Fibroblast of lung (primary cell): ENCODE measurements at regions not wholly inside any gene's neighbourhood (a gene's known extent, or its start where the extent isn't known, plus 50 kb on each side); places are given as distances from the start of the nearest gene placed in this dataset.

Experiments used
- DNase-seq, 2 donors: peaks; one replicate each; pipeline versions ENCODE4 v3.0.0 to v3.0.0-alpha.2; 2010; ENCODE audit warnings: low read depth in 2 of 2
- H2AFZ ChIP-seq: 2 replicates; pipeline ENCODE4 v1.5.1; 2012; ENCODE audit warnings: low read length, control low read depth, inconsistent platforms
- H3K27ac ChIP-seq: 2 replicates; pipeline ENCODE4 v1.5.1; 2011; ENCODE audit warnings: low read length, control low read depth; ENCODE audit not compliant: insufficient read depth
- H3K27me3 ChIP-seq: 2 replicates; pipeline ENCODE4 v1.5.1; 2011; ENCODE audit warnings: mild to moderate bottlenecking, low read length; ENCODE audit not compliant: control insufficient read depth, insufficient read depth
- H3K36me3 ChIP-seq: 2 replicates; pipeline ENCODE4 v1.5.1; 2011; ENCODE audit warnings: low read length; ENCODE audit not compliant: control insufficient read depth, insufficient read depth
- H3K4me1 ChIP-seq: 2 replicates; pipeline ENCODE4 v1.5.1; 2011; ENCODE audit warnings: low read length; ENCODE audit not compliant: control insufficient read depth, insufficient read depth; ENCODE audit errors: extremely low read depth
- H3K4me2 ChIP-seq: 2 replicates; pipeline ENCODE4 v1.5.1; 2011; ENCODE audit warnings: low read length, control low read depth; ENCODE audit not compliant: insufficient read depth; ENCODE audit errors: extremely low read depth
- H3K4me3 ChIP-seq, 4 experiments: fragments of 200-600 bp in 1 of 4; sonication (generic) in 1 of 4; replicated peaks in 1 of 4; 2 replicates each; pipeline ENCODE4 v1.5.1; 2011 to 2016; ENCODE audit warnings: low read length in 4 of 4, low read depth in 3 of 4, mild to moderate bottlenecking in 3 of 4, control low read depth in 2 of 4, inconsistent platforms in 1 of 4, mixed read lengths in 1 of 4; ENCODE audit not compliant: insufficient read depth in 1 of 4; ENCODE audit errors: control extremely low read depth in 1 of 4
- H3K79me2 ChIP-seq: 2 replicates; pipeline ENCODE4 v1.5.1; 2012; ENCODE audit warnings: mild to moderate bottlenecking, low read length, inconsistent platforms; ENCODE audit not compliant: control insufficient read depth, insufficient read depth
- H3K9ac ChIP-seq: 2 replicates; pipeline ENCODE4 v1.5.1; 2011; ENCODE audit warnings: mild to moderate bottlenecking, low read length, control low read depth; ENCODE audit not compliant: insufficient read depth
- H3K9me3 ChIP-seq: 2 replicates; pipeline ENCODE4 v1.5.1; 2012; ENCODE audit warnings: low read depth, low read length; ENCODE audit not compliant: control insufficient read depth, insufficient read depth
- H4K20me1 ChIP-seq: 2 replicates; pipeline ENCODE4 v1.5.1; 2011; ENCODE audit warnings: low read length; ENCODE audit not compliant: control insufficient read depth, insufficient read depth; ENCODE audit errors: extremely low read depth
- EZH2 ChIP-seq: IDR thresholded peaks from 2 replicates; pipeline ENCODE4 v1.5.1; 2012; ENCODE audit warnings: low read length, control low read depth, mild to moderate bottlenecking; ENCODE audit errors: missing control alignments
- TF ChIP-seq, protein P1 (sequence below), 2 donors: IDR thresholded peaks in 1 of 2; conservative IDR thresholded peaks in 1 of 2; 1 replicate in 1 of 2; 2 replicates in 1 of 2; pipeline ENCODE4 v1.5.1; 2011 to 2012; ENCODE audit warnings: low read length in 2 of 2, control low read depth in 1 of 2, inconsistent platforms in 1 of 2, low read depth in 1 of 2, mild to moderate bottlenecking in 1 of 2

DNA sequence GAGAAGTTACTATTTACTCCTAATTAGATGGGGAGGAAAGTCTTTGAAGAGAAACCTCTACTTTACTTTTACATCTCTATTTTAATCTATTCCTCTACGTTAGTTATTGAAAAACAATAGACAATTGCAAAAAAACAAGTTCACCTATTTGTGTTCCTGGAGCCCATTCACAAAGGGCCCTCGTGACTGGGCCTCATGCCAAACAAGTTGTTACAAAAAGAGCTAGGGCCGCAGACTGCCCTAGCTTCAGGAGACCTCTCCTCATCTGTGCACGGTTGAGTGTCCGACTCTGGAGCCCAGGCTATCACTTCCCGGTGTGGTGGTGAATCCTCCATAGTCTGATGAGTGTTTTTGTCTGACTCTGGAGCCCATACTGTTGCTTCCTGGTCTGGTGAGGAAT lies 190.9 kb downstream of the ZNF486 start:
- H4K20me1 ChIP-seq = no peaks in the 10 kb centered on the region
- H3K79me2 ChIP-seq = no peaks in the 10 kb centered on the region
- no peak overlapping the region for H3K4me3 ChIP-seq
- H3K27ac ChIP-seq = no peak overlapping the region
- H3K4me2 ChIP-seq = no peak overlapping the region
- no peaks in the 10 kb centered on the region for H3K9me3 ChIP-seq
- H3K27me3 ChIP-seq = no peaks in the 10 kb centered on the region
- DNase-seq = no peak
- no peak overlapping the region for H3K9ac ChIP-seq
- no peak overlapping the region for H2AFZ ChIP-seq
- no peak for TF ChIP-seq EZH2
- TF ChIP-seq, protein P1, sequence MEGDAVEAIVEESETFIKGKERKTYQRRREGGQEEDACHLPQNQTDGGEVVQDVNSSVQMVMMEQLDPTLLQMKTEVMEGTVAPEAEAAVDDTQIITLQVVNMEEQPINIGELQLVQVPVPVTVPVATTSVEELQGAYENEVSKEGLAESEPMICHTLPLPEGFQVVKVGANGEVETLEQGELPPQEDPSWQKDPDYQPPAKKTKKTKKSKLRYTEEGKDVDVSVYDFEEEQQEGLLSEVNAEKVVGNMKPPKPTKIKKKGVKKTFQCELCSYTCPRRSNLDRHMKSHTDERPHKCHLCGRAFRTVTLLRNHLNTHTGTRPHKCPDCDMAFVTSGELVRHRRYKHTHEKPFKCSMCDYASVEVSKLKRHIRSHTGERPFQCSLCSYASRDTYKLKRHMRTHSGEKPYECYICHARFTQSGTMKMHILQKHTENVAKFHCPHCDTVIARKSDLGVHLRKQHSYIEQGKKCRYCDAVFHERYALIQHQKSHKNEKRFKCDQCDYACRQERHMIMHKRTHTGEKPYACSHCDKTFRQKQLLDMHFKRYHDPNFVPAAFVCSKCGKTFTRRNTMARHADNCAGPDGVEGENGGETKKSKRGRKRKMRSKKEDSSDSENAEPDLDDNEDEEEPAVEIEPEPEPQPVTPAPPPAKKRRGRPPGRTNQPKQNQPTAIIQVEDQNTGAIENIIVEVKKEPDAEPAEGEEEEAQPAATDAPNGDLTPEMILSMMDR (conservative IDR thresholded peaks at IDR 0.05 in 1 of 2, IDR thresholded peaks at IDR 0.05 in 1 of 2; ENCODE audit: low read depth in 1 of 2, low read length in 2 of 2) = no peak
- no peaks in the 10 kb centered on the region for H3K4me1 ChIP-seq
- H3K36me3 ChIP-seq = no peaks in the 10 kb centered on the region

DNA sequence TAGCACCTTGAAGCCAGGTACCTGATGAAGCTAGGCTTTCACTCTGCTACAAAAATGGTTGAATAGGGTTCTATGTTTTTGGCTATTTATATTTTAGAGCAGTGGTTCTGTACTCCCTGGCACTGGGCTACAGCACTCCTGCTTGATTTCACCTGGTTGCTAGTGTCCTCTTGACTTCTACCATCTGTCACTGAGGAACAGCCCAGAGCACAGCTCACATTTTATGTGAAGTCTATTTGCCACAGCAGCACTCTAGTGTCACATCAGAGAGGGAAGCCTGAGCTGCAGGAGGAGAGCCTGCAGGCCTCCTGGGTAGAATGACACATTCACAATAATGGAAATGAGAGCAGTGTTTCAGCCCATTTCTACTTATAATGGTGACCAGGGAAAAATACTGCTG lies 184.2 kb downstream of the ZNF486 start:
- H2AFZ ChIP-seq = no peak overlapping the region
- no peaks in the 10 kb centered on the region for H3K4me1 ChIP-seq
- no peak for DNase-seq
- no peak overlapping the region for H3K4me3 ChIP-seq
- H3K27me3 ChIP-seq = no peaks in the 10 kb centered on the region
- H3K4me2 ChIP-seq = no peak overlapping the region
- H3K27ac ChIP-seq = no peak overlapping the region
- no peaks in the 10 kb centered on the region for H3K79me2 ChIP-seq
- TF ChIP-seq EZH2 = no peak
- TF ChIP-seq, protein P1 (conservative IDR thresholded peaks at IDR 0.05 in 1 of 2, IDR thresholded peaks at IDR 0.05 in 1 of 2; ENCODE audit: low read depth in 1 of 2, low read length in 2 of 2) = no peak
- no peak overlapping the region for H3K9ac ChIP-seq
- no peaks in the 10 kb centered on the region for H4K20me1 ChIP-seq
- no peaks in the 10 kb centered on the region for H3K36me3 ChIP-seq
- H3K9me3 ChIP-seq = no peaks in the 10 kb centered on the region

DNA sequence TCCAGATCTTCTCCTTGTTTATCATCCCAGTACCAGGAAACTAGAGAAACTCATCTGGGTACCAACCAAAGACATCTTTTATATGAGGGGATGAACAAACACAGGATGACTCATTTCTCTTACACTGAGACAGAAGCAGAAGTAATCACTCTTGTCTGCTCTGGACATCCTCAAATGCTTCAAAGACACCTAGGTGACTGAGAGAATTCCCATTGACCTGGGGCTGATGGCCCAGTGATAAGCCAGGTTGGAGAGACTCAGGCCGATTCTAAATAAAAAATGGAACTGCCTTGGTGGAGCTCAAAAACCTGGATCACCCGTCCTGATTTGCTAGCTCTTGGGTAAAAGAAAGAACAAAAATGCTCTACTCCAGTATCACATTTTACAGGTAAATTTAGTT lies 182.2 kb downstream of the ZNF486 start:
- H3K4me3 ChIP-seq = no peak overlapping the region

More for the DNA sequence above, 182.2 kb downstream of the ZNF486 start:
- no peaks in the 10 kb centered on the region for H3K27me3 ChIP-seq
- no peaks in the 10 kb centered on the region for H3K36me3 ChIP-seq
- H3K9me3 ChIP-seq = no peaks in the 10 kb centered on the region
- no peaks in the 10 kb centered on the region for H3K4me1 ChIP-seq
- H3K79me2 ChIP-seq = no peaks in the 10 kb centered on the region
- no peak for TF ChIP-seq EZH2
- TF ChIP-seq, protein P1 (conservative IDR thresholded peaks at IDR 0.05 in 1 of 2, IDR thresholded peaks at IDR 0.05 in 1 of 2; ENCODE audit: low read depth in 1 of 2, low read length in 2 of 2) = no peak
- no peak overlapping the region for H3K27ac ChIP-seq
- no peak for DNase-seq
- no peak overlapping the region for H3K9ac ChIP-seq
- no peaks in the 10 kb centered on the region for H4K20me1 ChIP-seq
- no peak overlapping the region for H2AFZ ChIP-seq
- H3K4me2 ChIP-seq = no peak overlapping the region
